Esophagus muscularis mucosa (tissue), 4 donors: ENCODE measurements at regions not wholly inside any gene's neighbourhood (a gene's known extent, or its start where the extent isn't known, plus 50 kb on each side); places are given as distances from the start of the nearest gene placed in this dataset.

Source experiments
- CTCF ChIP-seq, 3 experiments: fragments of 200-600 bp in 2 of 3; fragments of 450-650 bp in 1 of 3; sonication (generic) in 2 of 3; IDR thresholded peaks; one replicate each; pipeline ENCODE4 v1.5.1; 2017 to 2019; ENCODE audit warnings: antibody characterized with exemption in 3 of 3, mild to moderate bottlenecking in 2 of 3, moderate library complexity in 1 of 3
- EP300 ChIP-seq: sonication (generic); formaldehyde crosslinking; IDR thresholded peaks from one replicate; pipeline ENCODE4 v1.6.1; 2017; ENCODE audit warnings: antibody characterized with exemption
- POLR2A ChIP-seq: fragments of 450-650 bp; IDR thresholded peaks from one replicate; pipeline ENCODE4 v1.6.1; 2017; ENCODE audit warnings: antibody characterized with exemption, moderate library complexity, mild to moderate bottlenecking, low read depth
- POLR2AphosphoS5 ChIP-seq, 2 donors: sonication (generic); formaldehyde crosslinking; IDR thresholded peaks; one replicate each; pipeline ENCODE4 v1.6.1; 2017; ENCODE audit warnings: antibody characterized with exemption in 2 of 2

DNA sequence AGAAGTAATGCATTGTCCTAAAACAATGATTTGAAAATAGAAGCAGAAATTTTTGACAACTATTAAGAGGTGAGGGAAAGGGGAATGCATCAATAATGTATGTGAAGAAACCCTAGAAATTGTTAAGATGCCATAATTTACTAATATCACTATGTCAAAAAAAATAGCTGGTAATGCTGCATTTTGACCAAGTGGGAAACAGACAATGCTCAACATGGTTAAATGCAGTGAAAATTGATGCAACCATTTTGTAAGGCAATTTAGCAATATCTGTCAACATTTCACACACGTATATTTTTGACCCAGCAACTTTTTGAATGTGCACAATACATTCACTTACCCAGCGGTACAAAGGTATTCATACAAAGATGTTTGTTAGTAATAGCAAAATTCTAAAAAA, 381.6 kb downstream of the CDH11 start:
- TF ChIP-seq CTCF (IDR thresholded peaks at IDR 0.05) (no peak), EP300 (no peak), POLR2A (no peak), POLR2AphosphoS5 (IDR thresholded peaks at IDR 0.05) (no peak)
